Hematopoietic multipotent progenitor cell treated with erythropoietin and hydrocortisone succinate and interleukin-3 and kit ligand, for 4 days (in vitro differentiated cells): ENCODE measurements at regions not wholly inside any gene's neighbourhood (a gene's known extent, or its start where the extent isn't known, plus 50 kb on each side); places are given as distances from the start of the nearest gene placed in this dataset.

Experiments
- DNase-seq: peaks from one replicate; pipeline ENCODE4 v3.0.0-alpha.2; 2015

- DNase-seq: peak; percentile 57
These were observed 103.4 kb downstream of the QRFPR start for GRCh38 chr4:121277194-121278105.

GRCh38 chr4:121273191-121273590 lies 107.6 kb downstream of the QRFPR start:
- no peak for DNase-seq

DNA sequence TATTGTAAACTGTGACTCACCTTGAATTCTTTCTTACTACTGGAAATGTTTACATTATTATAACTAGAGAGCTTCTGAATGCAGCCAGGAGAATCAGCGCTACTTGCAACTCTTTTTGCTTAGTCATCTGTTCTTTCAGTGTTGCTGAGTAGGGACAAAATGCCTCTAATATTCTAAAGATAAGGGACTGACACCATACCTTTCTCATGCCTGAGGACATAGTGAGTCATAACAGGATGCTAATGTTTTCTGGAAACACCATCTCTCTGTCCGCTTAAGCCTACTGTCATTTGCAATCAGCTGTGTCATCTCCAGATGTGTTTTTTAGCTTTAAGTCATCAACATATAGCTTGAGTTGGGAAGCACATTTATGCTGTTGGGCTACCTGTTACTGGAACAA lies 108.3 kb downstream of the QRFPR start:
- peak; percentile 33 for DNase-seq

- DNase-seq: no peak
These were observed 106.3 kb upstream of the TNIP3 start for GRCh38 chr4:121270389-121270788.

GRCh38 chr4:121269001-121269400 lies 104.9 kb upstream of the TNIP3 start:
- no peak for DNase-seq

- DNase-seq: peak; percentile 21
These were observed 102.9 kb upstream of the TNIP3 start for GRCh38 chr4:121266982-121267381.

DNA sequence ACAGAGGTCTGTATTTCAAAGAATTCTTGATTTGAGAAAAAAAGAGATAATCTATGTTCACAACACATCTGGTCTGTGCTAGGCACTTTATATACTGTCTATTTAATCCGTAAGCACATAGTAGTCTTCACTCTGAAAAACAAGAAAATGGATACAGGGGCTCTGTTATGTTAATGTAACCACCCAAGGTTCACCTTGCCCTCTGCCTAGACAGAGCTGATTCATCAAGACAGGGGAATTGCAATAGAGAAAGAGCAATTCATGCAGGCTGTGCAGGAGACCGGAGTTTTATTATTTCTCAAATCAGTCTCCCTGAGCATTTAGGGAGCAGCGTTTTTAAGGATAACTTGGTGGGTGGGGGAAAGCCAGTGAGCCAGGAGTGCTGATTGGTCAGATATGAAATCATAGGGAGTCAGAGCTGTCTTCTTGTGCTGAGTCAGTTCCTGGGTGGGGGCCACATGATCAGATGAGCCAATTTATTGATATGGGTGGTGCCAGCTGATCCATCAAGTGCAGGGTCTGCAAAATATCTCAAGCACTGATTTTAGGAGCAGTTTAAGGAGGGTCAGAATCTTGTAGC lies 92.9 kb upstream of the TNIP3 start:
- no peak for DNase-seq

- DNase-seq: peak; percentile 68
These were observed 92.0 kb upstream of the TNIP3 start for GRCh38 chr4:121255986-121256750.

DNA sequence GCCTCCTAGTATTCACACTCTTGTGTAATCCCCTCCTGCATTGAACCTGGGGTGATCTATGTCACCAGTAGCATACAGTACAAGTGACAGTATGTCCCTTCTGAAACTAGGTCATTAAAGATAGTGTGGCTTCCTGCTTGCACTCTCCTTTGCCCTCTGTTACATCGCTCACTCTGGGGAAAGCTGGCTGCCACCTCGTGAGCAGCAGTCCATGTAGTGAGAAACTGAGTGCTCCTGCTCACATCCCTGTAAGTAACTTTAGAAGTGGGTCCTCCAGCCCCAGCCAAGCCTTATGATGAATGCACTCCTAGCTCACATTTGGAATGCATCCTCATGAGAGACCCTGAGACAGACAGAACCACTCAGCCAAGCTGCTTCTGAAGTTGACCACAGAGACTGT lies 89.8 kb upstream of the TNIP3 start:
- no peak for DNase-seq

DNA sequence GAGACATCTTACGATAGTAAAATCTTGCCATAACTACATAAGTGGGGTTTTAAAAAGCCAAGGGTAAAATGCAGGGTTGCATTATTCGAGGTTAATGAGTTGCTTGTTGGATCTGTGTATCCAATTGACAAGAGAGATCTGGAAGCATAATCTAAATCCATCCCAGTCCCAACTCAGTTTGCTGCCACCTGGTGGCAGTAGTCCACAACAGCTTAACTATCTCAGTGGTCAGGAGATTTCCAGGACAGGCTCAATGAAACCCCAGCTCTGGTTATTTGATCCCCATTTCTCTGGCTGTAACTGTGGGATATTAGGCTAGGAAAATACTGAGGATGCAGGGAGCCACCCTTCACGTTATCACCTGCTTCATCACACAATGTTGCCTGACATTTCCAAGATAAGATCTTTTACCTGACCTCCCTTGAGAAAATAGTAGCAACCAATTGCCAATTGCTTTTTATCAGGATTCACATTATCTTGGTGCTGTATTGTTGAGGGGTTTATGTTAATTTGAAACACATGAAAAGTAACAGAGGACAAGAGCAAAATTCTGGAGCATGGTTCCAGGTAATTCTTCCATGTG lies 88.2 kb upstream of the TNIP3 start:
- peak; percentile 77 for DNase-seq

DNA sequence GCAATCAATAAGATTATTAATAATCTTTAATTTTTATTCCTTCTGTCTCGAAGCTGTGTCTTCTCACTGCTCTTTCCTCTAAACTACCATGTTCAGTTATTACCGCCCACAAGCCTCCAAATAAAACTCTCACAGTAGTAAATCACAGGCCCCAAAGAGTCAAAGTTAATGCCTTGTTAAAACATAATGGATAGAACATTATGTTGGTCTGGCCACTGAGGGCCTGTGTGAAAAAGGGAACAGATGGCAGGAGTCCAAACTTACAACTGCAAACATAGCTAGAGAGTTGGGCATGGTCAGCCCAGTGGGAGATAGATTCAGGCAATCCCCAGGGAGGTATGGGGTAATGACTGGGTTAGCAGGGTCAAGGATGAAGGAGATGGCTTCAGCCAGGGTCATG lies 84.6 kb upstream of the TNIP3 start:
- DNase-seq: no peak

DNA sequence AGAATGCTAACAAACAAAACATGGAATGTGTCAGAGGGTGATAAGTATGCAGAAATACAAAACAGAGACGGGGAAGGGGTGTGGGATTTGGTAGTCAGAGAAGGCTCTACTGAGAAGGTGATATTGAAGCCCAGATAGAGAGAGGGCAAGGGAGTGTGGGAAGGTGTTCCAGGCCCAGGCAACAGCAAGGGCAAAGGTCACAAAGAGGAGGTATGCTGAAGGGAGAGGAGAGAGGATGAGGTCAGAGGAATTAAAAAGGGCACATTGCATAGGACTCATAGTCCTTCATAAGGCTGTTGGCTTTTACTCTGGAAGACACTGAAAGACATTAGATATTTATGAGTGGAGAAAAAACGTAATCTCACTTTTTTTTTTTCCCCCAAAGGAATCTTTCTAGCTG lies 82.6 kb upstream of the TNIP3 start:
- DNase-seq: no peak

- no peak for DNase-seq
These were observed 79.4 kb upstream of the TNIP3 start for GRCh38 chr4:121243485-121243884.

DNA sequence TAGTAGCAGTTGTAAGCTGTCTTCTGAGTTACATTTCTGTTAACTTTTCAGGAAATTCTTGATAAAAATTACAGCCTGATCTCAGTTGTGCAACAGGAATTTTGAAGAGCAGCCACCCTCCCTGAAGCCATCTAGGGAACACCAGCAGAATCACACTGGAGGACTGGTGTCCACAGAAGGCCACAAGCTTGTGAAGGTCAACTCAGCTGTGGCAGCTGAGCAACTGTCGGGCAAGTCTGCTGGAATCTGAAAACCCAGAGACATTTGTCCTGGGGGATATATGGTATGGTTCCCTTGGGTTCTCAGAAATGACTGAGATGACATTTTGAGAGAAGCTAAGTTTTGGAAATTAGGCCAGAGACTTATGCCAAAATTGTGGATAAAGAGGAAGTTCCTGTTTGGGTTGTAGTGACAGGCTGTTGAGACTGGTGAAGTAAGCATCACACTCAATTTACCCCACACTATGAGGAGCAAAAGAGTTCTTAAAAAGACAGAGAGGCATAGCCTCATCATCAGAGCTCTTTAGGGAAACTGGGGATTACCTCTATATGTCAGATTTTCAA lies 78.1 kb upstream of the TNIP3 start:
- peak; percentile 8 for DNase-seq

DNA sequence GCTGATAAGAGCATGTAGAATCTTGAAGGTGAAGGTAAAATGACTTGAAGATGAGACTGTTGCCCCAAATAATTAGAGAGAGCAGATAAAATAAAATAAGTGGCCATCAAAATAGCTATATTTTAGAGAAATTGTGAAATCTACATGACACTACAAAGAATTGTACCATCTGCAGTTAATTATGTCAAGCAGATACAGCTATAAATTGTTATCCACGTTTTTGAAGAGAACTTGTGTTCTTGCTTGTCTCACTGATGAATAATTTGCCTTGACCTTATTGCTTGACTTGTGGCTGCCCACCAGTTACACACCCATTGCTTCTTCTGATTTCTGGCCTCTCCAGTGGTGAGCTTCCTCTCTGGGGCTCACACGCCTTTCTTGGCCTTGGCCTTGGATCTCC lies 75.8 kb upstream of the TNIP3 start:
- no peak for DNase-seq

- DNase-seq: no peak
These were observed 74.3 kb upstream of the TNIP3 start for GRCh38 chr4:121238461-121238860.

DNA sequence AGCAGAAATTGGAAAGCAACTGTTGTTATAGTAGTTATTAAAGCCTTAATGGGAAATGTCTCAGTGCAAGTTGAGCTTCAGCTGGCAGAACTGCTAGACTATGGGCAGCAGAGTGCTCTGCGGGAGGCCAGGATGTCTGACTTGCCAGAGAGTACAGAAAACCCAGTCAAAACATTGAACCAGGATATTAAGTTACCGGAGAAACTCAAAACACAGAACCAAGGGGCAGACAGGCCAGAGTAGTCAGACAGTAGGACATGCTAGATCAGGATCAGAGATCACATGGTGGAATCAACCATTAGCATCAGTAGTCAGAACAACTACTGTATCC lies 72.9 kb upstream of the TNIP3 start:
- no peak for DNase-seq

DNA sequence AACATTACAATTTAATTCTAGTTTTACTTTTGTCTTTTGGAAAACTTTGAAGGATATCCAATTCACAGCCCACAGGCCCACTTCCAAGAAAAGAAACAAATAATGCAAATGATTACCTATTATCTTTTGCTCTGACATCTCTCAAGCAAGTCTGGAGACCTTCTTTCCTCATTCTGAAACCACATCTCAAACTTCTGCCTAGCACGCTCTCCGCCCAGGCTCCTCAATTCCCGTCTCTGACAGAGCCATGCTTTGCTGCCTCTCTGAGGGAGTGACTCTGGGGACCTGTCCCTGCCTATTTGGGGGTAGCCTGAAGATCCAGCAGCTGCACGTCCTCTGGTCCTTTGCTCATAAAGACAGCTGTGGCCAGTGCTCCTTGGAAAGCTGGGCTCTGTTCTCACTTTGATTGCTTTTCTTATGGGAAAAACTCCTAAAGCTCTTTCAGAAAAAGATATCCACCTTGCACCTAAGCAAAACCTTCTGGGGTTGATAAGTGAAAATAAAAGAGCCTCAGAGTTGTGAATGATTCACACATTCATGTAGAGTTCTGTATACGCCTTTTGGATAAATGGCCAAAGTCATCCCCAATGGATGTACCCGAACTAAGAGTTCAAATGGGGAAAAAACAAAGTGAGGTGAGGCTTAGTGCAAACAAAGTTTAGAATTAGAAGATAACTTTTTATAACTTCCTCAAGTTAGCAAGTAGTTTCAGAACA lies 72.4 kb upstream of the TNIP3 start:
- no peak for DNase-seq

- DNase-seq: no peak
These were observed 69.9 kb upstream of the TNIP3 start for GRCh38 chr4:121233982-121234381.

- no peak for DNase-seq
These were observed 65.9 kb upstream of the TNIP3 start for GRCh38 chr4:121229993-121230392.

GRCh38 chr4:121228848-121229247 lies 64.7 kb upstream of the TNIP3 start:
- no peak for DNase-seq

GRCh38 chr4:121227341-121227792 lies 63.2 kb upstream of the TNIP3 start:
- no peak for DNase-seq
